Suprapubic skin (tissue), 4 donors: ENCODE measurements at regions not wholly inside any gene's neighbourhood (a gene's known extent, or its start where the extent isn't known, plus 50 kb on each side); places are given as distances from the start of the nearest gene placed in this dataset.

Experiments used
- EP300 ChIP-seq: sonication (generic); formaldehyde crosslinking; IDR thresholded peaks from one replicate; pipeline ENCODE4 v1.6.1; 2017; ENCODE audit warnings: antibody characterized with exemption
- POLR2A ChIP-seq, 2 donors: fragments of 450-650 bp; IDR thresholded peaks; one replicate each; pipeline ENCODE4 v1.6.1; 2017; ENCODE audit warnings: antibody characterized with exemption in 2 of 2, mild to moderate bottlenecking in 2 of 2, moderate library complexity in 2 of 2
- POLR2AphosphoS5 ChIP-seq, 3 donors: sonication (generic); formaldehyde crosslinking; IDR thresholded peaks; one replicate each; pipeline ENCODE4 v1.6.1; 2017; ENCODE audit warnings: antibody characterized with exemption in 3 of 3
- TF ChIP-seq, protein P1 (sequence below), 2 donors: fragments of 200-600 bp in 1 of 2; fragments of 450-650 bp in 1 of 2; sonication (generic) in 1 of 2; IDR thresholded peaks; one replicate each; pipeline ENCODE4 v1.5.1; 2016 to 2019; ENCODE audit warnings: antibody characterized with exemption in 2 of 2, mild to moderate bottlenecking in 1 of 2, moderate library complexity in 1 of 2

DNA sequence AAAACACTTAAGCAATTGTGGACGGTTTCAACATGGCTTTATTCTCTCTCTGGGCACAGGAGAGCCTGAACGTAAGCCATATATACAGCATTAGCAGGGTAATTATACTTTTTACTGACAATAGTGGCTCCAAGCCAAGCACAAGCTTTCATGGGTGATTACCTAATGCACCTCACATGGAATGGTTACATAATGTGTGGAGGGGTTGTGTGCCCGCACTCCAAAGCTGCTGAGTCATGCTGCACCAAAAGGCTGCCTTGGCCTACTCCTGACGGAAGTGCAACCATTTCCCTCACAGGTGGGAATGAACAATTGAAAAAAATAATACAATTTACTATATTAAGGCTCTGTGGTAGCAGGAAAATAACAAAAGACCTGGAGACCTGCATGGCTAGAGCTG lies 86.5 kb upstream of the ATP10B start:
- TF ChIP-seq, protein P1, sequence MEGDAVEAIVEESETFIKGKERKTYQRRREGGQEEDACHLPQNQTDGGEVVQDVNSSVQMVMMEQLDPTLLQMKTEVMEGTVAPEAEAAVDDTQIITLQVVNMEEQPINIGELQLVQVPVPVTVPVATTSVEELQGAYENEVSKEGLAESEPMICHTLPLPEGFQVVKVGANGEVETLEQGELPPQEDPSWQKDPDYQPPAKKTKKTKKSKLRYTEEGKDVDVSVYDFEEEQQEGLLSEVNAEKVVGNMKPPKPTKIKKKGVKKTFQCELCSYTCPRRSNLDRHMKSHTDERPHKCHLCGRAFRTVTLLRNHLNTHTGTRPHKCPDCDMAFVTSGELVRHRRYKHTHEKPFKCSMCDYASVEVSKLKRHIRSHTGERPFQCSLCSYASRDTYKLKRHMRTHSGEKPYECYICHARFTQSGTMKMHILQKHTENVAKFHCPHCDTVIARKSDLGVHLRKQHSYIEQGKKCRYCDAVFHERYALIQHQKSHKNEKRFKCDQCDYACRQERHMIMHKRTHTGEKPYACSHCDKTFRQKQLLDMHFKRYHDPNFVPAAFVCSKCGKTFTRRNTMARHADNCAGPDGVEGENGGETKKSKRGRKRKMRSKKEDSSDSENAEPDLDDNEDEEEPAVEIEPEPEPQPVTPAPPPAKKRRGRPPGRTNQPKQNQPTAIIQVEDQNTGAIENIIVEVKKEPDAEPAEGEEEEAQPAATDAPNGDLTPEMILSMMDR (IDR thresholded peaks at IDR 0.05): no peak
- no peak for TF ChIP-seq POLR2AphosphoS5 (IDR thresholded peaks at IDR 0.05)
- TF ChIP-seq EP300: no peak
- no peak for TF ChIP-seq POLR2A (IDR thresholded peaks at IDR 0.05)
